ENCODE measurements at regions not wholly inside any gene's neighbourhood (a gene's known extent, or its start where the extent isn't known, plus 50 kb on each side); places are given as distances from the start of the nearest gene placed in this dataset.

- Histone ChIP-seq H3K4me1 (ENCODE audit: control insufficient read depth, low read length) (no peaks in the 10 kb centered on the region), H3K36me3 (ENCODE audit: control insufficient read depth, low read length) (no peaks in the 10 kb centered on the region), H3F3A (ENCODE audit: control insufficient read depth, insufficient read depth) (no peaks in the 10 kb centered on the region), H3K79me2 (ENCODE audit: control insufficient read depth, low read length) (no peaks in the 10 kb centered on the region), H3K4me2 (ENCODE audit: low read length) (no peak overlapping the region), H3K9me3 (ENCODE audit: control insufficient read depth, insufficient read depth, low read length) (no peaks in the 10 kb centered on the region), H3K9me2 (replicated peaks; ENCODE audit: control insufficient read depth, low read length) (no peaks in the 10 kb centered on the region), H3K27ac (ENCODE audit: low read depth, low read length) (no peak overlapping the region), H4K20me1 (ENCODE audit: control insufficient read depth, insufficient read depth, low read depth, low read length) (no peaks in the 10 kb centered on the region), H3K27me3 (ENCODE audit: control insufficient read depth, low read length) (no peaks in the 10 kb centered on the region), H3K4me3 (ENCODE audit: low read length) (no peak overlapping the region)
- TF ChIP-seq CTCF (IDR thresholded peaks at IDR 0.05; ENCODE audit: low read depth, low read length, poor library complexity, severe bottlenecking): no peak
- TF ChIP-seq EZH2phosphoT487 (IDR thresholded peaks at IDR 0.05; ENCODE audit: borderline replicate concordance, low read length): no peak
Measured at GRCh38 chr7:109322833-109323232, 753.2 kb downstream of the DNAJB9 start.

DNA sequence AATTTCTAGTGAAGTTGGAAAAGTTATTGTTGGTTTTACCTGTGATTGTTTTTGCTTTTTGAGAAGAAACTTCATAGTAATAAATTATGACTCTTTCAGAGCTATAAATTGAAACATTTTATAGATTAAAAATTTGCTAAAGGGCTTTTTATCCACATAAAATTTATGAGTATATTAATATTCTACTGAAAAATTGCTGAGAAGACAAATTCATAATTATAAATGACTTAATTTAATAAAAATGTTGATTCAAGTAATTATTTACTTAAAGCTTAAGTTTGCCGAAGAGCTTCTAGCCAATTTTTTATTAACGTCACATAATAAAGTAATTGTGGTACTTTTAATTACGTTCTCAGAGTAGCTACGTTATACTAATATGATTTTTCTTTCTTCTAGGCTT lies 761.7 kb downstream of the DNAJB9 start:
- Histone ChIP-seq H3K4me1 (ENCODE audit: control insufficient read depth, low read length) (no peaks in the 10 kb centered on the region), H3K9me3 (ENCODE audit: control insufficient read depth, insufficient read depth, low read length) (no peaks in the 10 kb centered on the region), H3K79me2 (ENCODE audit: control insufficient read depth, low read length) (no peaks in the 10 kb centered on the region), H3F3A (ENCODE audit: control insufficient read depth, insufficient read depth) (no peaks in the 10 kb centered on the region), H4K20me1 (ENCODE audit: control insufficient read depth, insufficient read depth, low read depth, low read length) (no peaks in the 10 kb centered on the region), H3K4me3 (ENCODE audit: low read length) (no peak overlapping the region), H3K9me2 (replicated peaks; ENCODE audit: control insufficient read depth, low read length) (no peaks in the 10 kb centered on the region), H3K4me2 (ENCODE audit: low read length) (no peak overlapping the region), H3K27me3 (ENCODE audit: control insufficient read depth, low read length) (no peaks in the 10 kb centered on the region), H3K36me3 (ENCODE audit: control insufficient read depth, low read length) (no peaks in the 10 kb centered on the region), H3K27ac (ENCODE audit: low read depth, low read length) (no peak overlapping the region)
- TF ChIP-seq CTCF (IDR thresholded peaks at IDR 0.05; ENCODE audit: low read depth, low read length, poor library complexity, severe bottlenecking): no peak
- no peak for TF ChIP-seq EZH2phosphoT487 (IDR thresholded peaks at IDR 0.05; ENCODE audit: borderline replicate concordance, low read length)

DNA sequence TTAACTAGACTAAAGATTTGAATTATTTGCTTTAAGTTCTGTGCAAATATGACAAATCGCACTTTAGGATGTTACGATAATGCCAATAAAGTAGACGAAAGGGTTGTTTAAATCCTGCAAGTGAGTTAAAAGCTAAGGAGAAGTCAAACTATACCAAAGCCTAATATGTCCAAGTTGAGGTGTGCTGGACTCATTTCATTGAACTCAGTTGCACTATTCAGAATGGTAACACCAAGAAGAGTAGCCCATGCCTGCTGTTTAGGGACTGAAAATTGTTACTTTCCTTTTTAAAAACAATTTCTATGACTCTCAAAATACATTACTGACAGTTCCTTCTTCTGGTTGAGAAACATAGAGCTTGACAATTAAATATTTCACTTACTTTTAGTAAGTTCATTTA lies 766.3 kb downstream of the DNAJB9 start:
- no peaks in the 10 kb centered on the region for H3K4me1 ChIP-seq (ENCODE audit: control insufficient read depth, low read length)
- no peaks in the 10 kb centered on the region for H4K20me1 ChIP-seq (ENCODE audit: control insufficient read depth, insufficient read depth, low read depth, low read length)
- no peaks in the 10 kb centered on the region for H3K27me3 ChIP-seq (ENCODE audit: control insufficient read depth, low read length)
- H3K4me3 ChIP-seq (ENCODE audit: low read length): no peak overlapping the region
- no peaks in the 10 kb centered on the region for H3K9me2 ChIP-seq (replicated peaks; ENCODE audit: control insufficient read depth, low read length)
- no peaks in the 10 kb centered on the region for H3K9me3 ChIP-seq (ENCODE audit: control insufficient read depth, insufficient read depth, low read length)
- no peaks in the 10 kb centered on the region for H3K79me2 ChIP-seq (ENCODE audit: control insufficient read depth, low read length)
- no peak overlapping the region for H3K27ac ChIP-seq (ENCODE audit: low read depth, low read length)
- TF ChIP-seq EZH2phosphoT487 (IDR thresholded peaks at IDR 0.05; ENCODE audit: borderline replicate concordance, low read length) (no peak), CTCF (IDR thresholded peaks at IDR 0.05; ENCODE audit: low read depth, low read length, poor library complexity, severe bottlenecking) (no peak)
- H3F3A ChIP-seq (ENCODE audit: control insufficient read depth, insufficient read depth): no peaks in the 10 kb centered on the region
- H3K36me3 ChIP-seq (ENCODE audit: control insufficient read depth, low read length): no peaks in the 10 kb centered on the region
- no peak overlapping the region for H3K4me2 ChIP-seq (ENCODE audit: low read length)

GRCh38 chr7:109336531-109336930 lies 766.9 kb downstream of the DNAJB9 start:
- no peaks in the 10 kb centered on the region for H3K9me2 ChIP-seq (replicated peaks; ENCODE audit: control insufficient read depth, low read length)
- no peaks in the 10 kb centered on the region for H3F3A ChIP-seq (ENCODE audit: control insufficient read depth, insufficient read depth)
- no peaks in the 10 kb centered on the region for H4K20me1 ChIP-seq (ENCODE audit: control insufficient read depth, insufficient read depth, low read depth, low read length)
- no peak overlapping the region for H3K4me2 ChIP-seq (ENCODE audit: low read length)
- no peaks in the 10 kb centered on the region for H3K79me2 ChIP-seq (ENCODE audit: control insufficient read depth, low read length)
- no peaks in the 10 kb centered on the region for H3K36me3 ChIP-seq (ENCODE audit: control insufficient read depth, low read length)
- no peaks in the 10 kb centered on the region for H3K9me3 ChIP-seq (ENCODE audit: control insufficient read depth, insufficient read depth, low read length)
- H3K27me3 ChIP-seq (ENCODE audit: control insufficient read depth, low read length): no peaks in the 10 kb centered on the region
- no peak overlapping the region for H3K27ac ChIP-seq (ENCODE audit: low read depth, low read length)
- TF ChIP-seq CTCF (IDR thresholded peaks at IDR 0.05; ENCODE audit: low read depth, low read length, poor library complexity, severe bottlenecking) (no peak), EZH2phosphoT487 (IDR thresholded peaks at IDR 0.05; ENCODE audit: borderline replicate concordance, low read length) (no peak)
- H3K4me3 ChIP-seq (ENCODE audit: low read length): no peak overlapping the region
- no peaks in the 10 kb centered on the region for H3K4me1 ChIP-seq (ENCODE audit: control insufficient read depth, low read length)
